ENCODE measurements at regions not wholly inside any gene's neighbourhood (a gene's known extent, or its start where the extent isn't known, plus 50 kb on each side); places are given as distances from the start of the nearest gene placed in this dataset.
"Not testable (repeated sequence)": the region's sequence is repeated elsewhere in the genome, so short reads cannot be mapped to it uniquely, and the experiment has no call there.

GRCh38 chr4:82247171-82247570, 126.6 kb downstream of the HNRNPD start:
- Histone ChIP-seq H3K9me3 (ENCODE audit: insufficient read depth, low read depth, low read length) (no peaks in the 10 kb centered on the region), H3K9ac (ENCODE audit: low read depth, low read length) (no peak overlapping the region), H3K27ac (ENCODE audit: low read depth, low read length) (no peak overlapping the region), H3K36me3 (ENCODE audit: insufficient read depth, low read length) (no peaks in the 10 kb centered on the region), H3K27me3 (ENCODE audit: insufficient read depth, low read length) (no peaks in the 10 kb centered on the region), H3K4me3 (ENCODE audit: low read length) (no peak overlapping the region), H3K4me1 (ENCODE audit: insufficient read depth, low read length) (0 out of 2 replicates have a peak, but pooled peaks cover 3% of the 10 kb centered on the region)
- 66% methylated on average over 3 of the region's 3 CpGs for WGBS

DNA sequence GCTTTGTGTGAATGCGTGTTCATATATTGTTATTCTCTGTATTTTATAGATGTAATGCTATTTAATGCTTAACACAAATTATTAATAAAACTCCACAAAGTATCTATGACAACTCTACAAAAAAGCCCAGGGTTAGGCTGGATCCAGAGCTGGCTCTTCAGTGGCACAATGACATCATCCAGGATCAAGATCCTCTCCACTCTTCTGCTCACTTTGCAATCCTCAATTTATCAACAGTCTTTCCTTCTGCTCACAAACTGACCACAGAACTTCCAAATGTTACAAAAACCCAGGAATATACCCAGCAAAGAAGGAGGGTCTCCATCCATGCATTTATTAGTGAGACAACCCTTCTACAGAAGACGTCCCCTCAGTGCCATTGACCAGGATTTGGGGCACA, 132.3 kb downstream of the HNRNPD start:
- WGBS = 89% methylated on average over 1 of the region's 2 CpGs
- no peak overlapping the region for H3K9ac ChIP-seq (ENCODE audit: low read depth, low read length)
- no peaks in the 10 kb centered on the region for H3K9me3 ChIP-seq (ENCODE audit: insufficient read depth, low read depth, low read length)
- H3K36me3 ChIP-seq (ENCODE audit: insufficient read depth, low read length) = no peaks in the 10 kb centered on the region
- no peak overlapping the region for H3K27ac ChIP-seq (ENCODE audit: low read depth, low read length)
- H3K4me3 ChIP-seq (ENCODE audit: low read length) = no peak overlapping the region
- H3K27me3 ChIP-seq (ENCODE audit: insufficient read depth, low read length) = no peaks in the 10 kb centered on the region
- no peaks in the 10 kb centered on the region for H3K4me1 ChIP-seq (ENCODE audit: insufficient read depth, low read length)

- Histone ChIP-seq H3K27me3 (ENCODE audit: insufficient read depth, low read length) (no peaks in the 10 kb centered on the region), H3K4me3 (ENCODE audit: low read length) (no peak overlapping the region), H3K36me3 (ENCODE audit: insufficient read depth, low read length) (no peaks in the 10 kb centered on the region), H3K4me1 (ENCODE audit: insufficient read depth, low read length) (no peaks in the 10 kb centered on the region), H3K9ac (ENCODE audit: low read depth, low read length) (no peak overlapping the region), H3K9me3 (ENCODE audit: insufficient read depth, low read depth, low read length) (no peaks in the 10 kb centered on the region), H3K27ac (ENCODE audit: low read depth, low read length) (no peak overlapping the region)
- WGBS = 95% methylated on average over 7 of the region's 7 CpGs
These were observed 133.4 kb downstream of the HNRNPD start for GRCh38 chr4:82240410-82240809.

GRCh38 chr4:82237142-82237541, 136.6 kb downstream of the HNRNPD start:
- not testable (repeated sequence) for H3K4me3 ChIP-seq (ENCODE audit: low read length); H3K36me3 ChIP-seq (ENCODE audit: insufficient read depth, low read length); H3K27ac ChIP-seq (ENCODE audit: low read depth, low read length); H3K9me3 ChIP-seq (ENCODE audit: insufficient read depth, low read depth, low read length); H3K4me1 ChIP-seq (ENCODE audit: insufficient read depth, low read length); H3K27me3 ChIP-seq (ENCODE audit: insufficient read depth, low read length); H3K9ac ChIP-seq (ENCODE audit: low read depth, low read length)
- WGBS = 100% methylated on average over 1 of the region's 1 CpG

- Histone ChIP-seq H3K36me3 (ENCODE audit: insufficient read depth, low read length) (no peaks in the 10 kb centered on the region), H3K27ac (ENCODE audit: low read depth, low read length) (no peak overlapping the region), H3K9ac (ENCODE audit: low read depth, low read length) (no peak overlapping the region), H3K27me3 (ENCODE audit: insufficient read depth, low read length) (no peaks in the 10 kb centered on the region), H3K4me1 (ENCODE audit: insufficient read depth, low read length) (no peaks in the 10 kb centered on the region), H3K4me3 (ENCODE audit: low read length) (no peak overlapping the region), H3K9me3 (ENCODE audit: insufficient read depth, low read depth, low read length) (no peaks in the 10 kb centered on the region)
- 33% methylated on average over 1 of the region's 1 CpG for WGBS
These were observed 138.4 kb downstream of the HNRNPD start for GRCh38 chr4:82235346-82235745.

- H3K27me3 ChIP-seq (ENCODE audit: insufficient read depth, low read length) = no peaks in the 10 kb centered on the region
- H3K9ac ChIP-seq (ENCODE audit: low read depth, low read length) = no peak overlapping the region
- H3K27ac ChIP-seq (ENCODE audit: low read depth, low read length) = no peak overlapping the region
- WGBS = no CpG with 5 or more reads among the region's 1 CpG
- no peaks in the 10 kb centered on the region for H3K4me1 ChIP-seq (ENCODE audit: insufficient read depth, low read length)
- no peaks in the 10 kb centered on the region for H3K9me3 ChIP-seq (ENCODE audit: insufficient read depth, low read depth, low read length)
- H3K4me3 ChIP-seq (ENCODE audit: low read length) = no peak overlapping the region
- H3K36me3 ChIP-seq (ENCODE audit: insufficient read depth, low read length) = no peaks in the 10 kb centered on the region
These were observed 140.9 kb downstream of the HNRNPD start for GRCh38 chr4:82232891-82233290.

DNA sequence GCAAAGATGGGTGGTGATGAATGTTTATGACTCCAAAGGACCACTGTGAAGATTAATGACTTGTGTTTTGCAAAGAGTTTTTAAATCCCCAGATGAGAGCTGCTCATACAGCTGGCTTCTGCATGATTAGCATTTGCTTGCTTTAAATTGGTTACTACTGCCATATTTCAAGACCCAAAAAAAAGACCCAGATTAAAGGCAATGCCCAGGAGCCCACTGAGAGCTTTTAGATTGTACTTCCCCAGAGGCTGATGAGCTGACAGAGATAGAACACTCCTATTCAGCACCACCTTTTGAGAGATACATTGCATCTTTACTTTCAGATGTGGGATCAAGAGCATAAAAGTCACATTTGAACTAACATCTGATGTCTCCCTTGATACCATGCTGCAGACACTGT, 142.0 kb downstream of the HNRNPD start:
- Histone ChIP-seq H3K4me1 (ENCODE audit: insufficient read depth, low read length) (no peaks in the 10 kb centered on the region), H3K27me3 (ENCODE audit: insufficient read depth, low read length) (no peaks in the 10 kb centered on the region), H3K27ac (ENCODE audit: low read depth, low read length) (no peak overlapping the region)

GRCh38 chr4:82230306-82230705, 143.5 kb downstream of the HNRNPD start:
- H3K4me3 ChIP-seq (ENCODE audit: low read length) = no peak overlapping the region
- H3K9me3 ChIP-seq (ENCODE audit: insufficient read depth, low read depth, low read length) = no peaks in the 10 kb centered on the region
- 94% methylated on average over 2 of the region's 4 CpGs for WGBS
- no peak overlapping the region for H3K27ac ChIP-seq (ENCODE audit: low read depth, low read length)
- H3K9ac ChIP-seq (ENCODE audit: low read depth, low read length) = no peak overlapping the region
- H3K4me1 ChIP-seq (ENCODE audit: insufficient read depth, low read length) = no peaks in the 10 kb centered on the region
- no peaks in the 10 kb centered on the region for H3K27me3 ChIP-seq (ENCODE audit: insufficient read depth, low read length)
- no peaks in the 10 kb centered on the region for H3K36me3 ChIP-seq (ENCODE audit: insufficient read depth, low read length)

More for the DNA sequence above, 142.0 kb downstream of the HNRNPD start:
- Histone ChIP-seq H3K36me3 (ENCODE audit: insufficient read depth, low read length) (no peaks in the 10 kb centered on the region), H3K9ac (ENCODE audit: low read depth, low read length) (no peak overlapping the region), H3K9me3 (ENCODE audit: insufficient read depth, low read depth, low read length) (no peaks in the 10 kb centered on the region), H3K4me3 (ENCODE audit: low read length) (no peak overlapping the region)

GRCh38 chr4:82225030-82225429, 148.8 kb downstream of the HNRNPD start:
- Histone ChIP-seq H3K27me3 (ENCODE audit: insufficient read depth, low read length) (no peaks in the 10 kb centered on the region), H3K36me3 (ENCODE audit: insufficient read depth, low read length) (no peaks in the 10 kb centered on the region), H3K4me3 (ENCODE audit: low read length) (no peak overlapping the region), H3K27ac (ENCODE audit: low read depth, low read length) (no peak overlapping the region), H3K4me1 (ENCODE audit: insufficient read depth, low read length) (peaks cover 7% of the 10 kb centered on the region), H3K9ac (ENCODE audit: low read depth, low read length) (no peak overlapping the region), H3K9me3 (ENCODE audit: insufficient read depth, low read depth, low read length) (no peaks in the 10 kb centered on the region)
- 73% methylated on average over 2 of the region's 2 CpGs for WGBS

DNA sequence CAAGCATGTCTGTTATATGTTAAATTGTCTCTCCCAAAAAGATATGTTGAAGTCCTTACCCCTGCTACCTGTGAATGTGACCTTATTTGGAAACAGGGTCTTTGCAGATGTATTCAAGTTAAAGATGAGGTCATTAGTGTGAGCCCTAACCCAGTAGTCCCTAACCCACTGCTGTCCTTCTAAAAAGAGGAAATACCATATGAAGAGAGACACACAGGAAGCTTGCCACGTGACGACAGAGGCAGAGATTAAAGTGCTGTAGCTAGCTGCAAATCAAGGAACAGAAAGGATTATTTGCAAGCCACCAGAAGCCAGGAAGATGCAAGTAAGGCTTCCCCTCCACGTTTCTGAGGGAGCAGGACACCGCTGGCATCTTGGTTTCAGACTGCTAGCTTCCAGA, 150.1 kb downstream of the HNRNPD start:
- Histone ChIP-seq H3K27ac (ENCODE audit: low read depth, low read length) (no peak overlapping the region; the same call in 1 of the 2 replicates), H3K9ac (ENCODE audit: low read depth, low read length) (no peak overlapping the region), H3K27me3 (ENCODE audit: insufficient read depth, low read length) (no peaks in the 10 kb centered on the region), H3K4me1 (ENCODE audit: insufficient read depth, low read length) (peaks cover 7% of the 10 kb centered on the region), H3K4me3 (ENCODE audit: low read length) (no peak overlapping the region), H3K36me3 (ENCODE audit: insufficient read depth, low read length) (no peaks in the 10 kb centered on the region), H3K9me3 (ENCODE audit: insufficient read depth, low read depth, low read length) (no peaks in the 10 kb centered on the region)
- WGBS = 30% methylated on average over 4 of the region's 4 CpGs

DNA sequence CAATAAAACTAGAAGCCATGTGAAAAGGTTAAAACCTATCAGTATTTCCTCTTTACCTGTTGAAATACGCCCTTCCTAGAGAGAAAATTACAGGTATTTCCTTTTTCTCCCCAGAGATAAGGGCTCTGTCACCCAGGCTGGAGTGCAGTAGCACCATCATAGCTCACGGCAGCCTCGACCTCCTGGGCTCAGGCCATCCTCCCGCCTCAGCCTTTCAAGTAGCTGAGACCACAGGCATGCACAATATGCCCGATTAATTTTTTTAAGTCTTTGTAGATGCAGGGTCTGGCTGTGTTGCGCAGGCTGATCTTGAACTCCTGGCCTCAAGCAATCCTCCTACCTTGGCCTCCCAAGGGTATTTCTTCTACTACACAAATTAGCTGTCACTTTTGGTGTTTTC, 154.4 kb downstream of the HNRNPD start:
- no peak overlapping the region for H3K27ac ChIP-seq (ENCODE audit: low read depth, low read length)
- no peak overlapping the region for H3K9ac ChIP-seq (ENCODE audit: low read depth, low read length)
- H3K27me3 ChIP-seq (ENCODE audit: insufficient read depth, low read length) = no peaks in the 10 kb centered on the region
- no peak overlapping the region for H3K4me3 ChIP-seq (ENCODE audit: low read length)
- H3K36me3 ChIP-seq (ENCODE audit: insufficient read depth, low read length) = no peaks in the 10 kb centered on the region
- no peaks in the 10 kb centered on the region for H3K9me3 ChIP-seq (ENCODE audit: insufficient read depth, low read depth, low read length)
- peaks cover 7% of the 10 kb centered on the region for H3K4me1 ChIP-seq (ENCODE audit: insufficient read depth, low read length)
- WGBS = 89% methylated on average over 6 of the region's 6 CpGs

GRCh38 chr4:82217986-82218715, 155.6 kb downstream of the HNRNPD start:
- Histone ChIP-seq H3K36me3 (ENCODE audit: insufficient read depth, low read length) (no peaks in the 10 kb centered on the region), H3K9ac (ENCODE audit: low read depth, low read length) (no peak overlapping the region), H3K9me3 (ENCODE audit: insufficient read depth, low read depth, low read length) (no peaks in the 10 kb centered on the region), H3K27me3 (ENCODE audit: insufficient read depth, low read length) (no peaks in the 10 kb centered on the region), H3K4me3 (ENCODE audit: low read length) (no peak overlapping the region), H3K4me1 (ENCODE audit: insufficient read depth, low read length) (no peaks in the 10 kb centered on the region), H3K27ac (ENCODE audit: low read depth, low read length) (no peak overlapping the region)
- 89% methylated on average over 2 of the region's 3 CpGs for WGBS

All from HUES64 (cell line).